ES-I3 (cell line): ENCODE measurements at regions not wholly inside any gene's neighbourhood (a gene's known extent, or its start where the extent isn't known, plus 50 kb on each side); places are given as distances from the start of the nearest gene placed in this dataset.

ENCODE experiments used
- H3K36me3 ChIP-seq: 2 replicates; pipeline ENCODE4 v1.6.1; 2013; ENCODE audit warnings: mild to moderate bottlenecking, low read length, control low read depth, moderate library complexity; ENCODE audit not compliant: insufficient read depth
- H3K4me1 ChIP-seq: 2 replicates; pipeline ENCODE4 v1.6.1; 2013; ENCODE audit warnings: mild to moderate bottlenecking, control low read depth, low read length; ENCODE audit not compliant: insufficient read depth
- H3K9ac ChIP-seq: 2 replicates; pipeline ENCODE4 v1.6.1; 2013; ENCODE audit warnings: low read depth, mild to moderate bottlenecking, low read length, moderate library complexity
- H3K9me3 ChIP-seq: 2 replicates; pipeline ENCODE4 v1.6.1; 2013; ENCODE audit warnings: mild to moderate bottlenecking, low read length, moderate library complexity; ENCODE audit not compliant: control insufficient read depth, insufficient read depth

- Histone ChIP-seq H3K36me3 (no peaks in the 10 kb centered on the region), H3K9me3 (no peaks in the 10 kb centered on the region; the same call in none of the 2 replicates), H3K4me1 (no peaks in the 10 kb centered on the region), H3K9ac (no peak overlapping the region)
Observed at GRCh38 chr11:92811341-92811740, 158.1 kb upstream of the MTNR1B start.

GRCh38 chr11:92812841-92813240 is 156.6 kb upstream of the MTNR1B start:
- no peaks in the 10 kb centered on the region; the same call in none of the 2 replicates for H3K9me3 ChIP-seq
- H3K4me1 ChIP-seq, result no peaks in the 10 kb centered on the region
- H3K9ac ChIP-seq, result no peak overlapping the region
- no peaks in the 10 kb centered on the region for H3K36me3 ChIP-seq

GRCh38 chr11:92819830-92820229 is 149.6 kb upstream of the MTNR1B start:
- H3K36me3 ChIP-seq, result no peaks in the 10 kb centered on the region
- no peaks in the 10 kb centered on the region for H3K4me1 ChIP-seq
- H3K9ac ChIP-seq, result no peak overlapping the region
- H3K9me3 ChIP-seq, result no peaks in the 10 kb centered on the region; the same call in 1 of the 2 replicates

DNA sequence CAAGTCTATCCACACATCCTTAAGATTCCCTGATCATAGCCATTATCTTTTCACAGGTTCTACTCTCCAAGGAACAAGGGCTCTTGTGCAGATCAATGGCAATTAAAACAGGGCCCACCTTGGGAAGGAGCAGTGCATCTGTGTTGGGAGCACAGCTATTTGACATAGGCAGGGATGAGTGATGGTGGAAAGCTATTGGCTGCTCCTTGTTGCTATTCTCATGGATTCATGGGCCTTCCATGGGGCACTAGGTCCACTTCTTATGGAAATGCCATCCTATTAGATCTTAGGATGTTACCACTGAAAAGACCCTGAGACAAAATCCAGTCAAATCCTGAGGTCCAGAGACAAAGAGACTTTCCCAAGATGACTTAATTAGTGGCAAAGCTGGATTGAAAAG is 148.6 kb upstream of the MTNR1B start:
- Histone ChIP-seq H3K36me3 (no peaks in the 10 kb centered on the region), H3K9me3 (no peaks in the 10 kb centered on the region), H3K9ac (no peak overlapping the region), H3K4me1 (no peaks in the 10 kb centered on the region)

DNA sequence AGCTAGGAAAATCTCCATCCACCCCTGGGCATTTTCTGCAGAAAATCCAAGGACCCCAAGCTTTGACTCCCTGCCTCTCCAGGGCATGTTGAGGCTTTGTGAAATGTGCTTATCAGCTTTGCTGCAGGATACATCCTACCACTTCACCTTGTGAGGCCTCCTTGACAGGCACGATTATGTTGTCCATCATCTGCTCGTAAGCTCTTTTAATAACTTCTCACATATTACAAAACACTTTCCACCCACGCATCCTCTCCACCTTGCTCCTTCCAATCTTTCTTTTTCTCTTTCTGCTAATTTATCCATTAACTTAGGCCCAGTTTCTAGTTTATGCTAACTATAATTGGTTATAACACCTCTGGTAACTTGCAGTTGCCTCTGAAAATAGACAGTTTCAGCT is 147.0 kb upstream of the MTNR1B start:
- Histone ChIP-seq H3K9me3 (no peaks in the 10 kb centered on the region), H3K4me1 (no peaks in the 10 kb centered on the region), H3K9ac (no peak overlapping the region), H3K36me3 (no peaks in the 10 kb centered on the region)

DNA sequence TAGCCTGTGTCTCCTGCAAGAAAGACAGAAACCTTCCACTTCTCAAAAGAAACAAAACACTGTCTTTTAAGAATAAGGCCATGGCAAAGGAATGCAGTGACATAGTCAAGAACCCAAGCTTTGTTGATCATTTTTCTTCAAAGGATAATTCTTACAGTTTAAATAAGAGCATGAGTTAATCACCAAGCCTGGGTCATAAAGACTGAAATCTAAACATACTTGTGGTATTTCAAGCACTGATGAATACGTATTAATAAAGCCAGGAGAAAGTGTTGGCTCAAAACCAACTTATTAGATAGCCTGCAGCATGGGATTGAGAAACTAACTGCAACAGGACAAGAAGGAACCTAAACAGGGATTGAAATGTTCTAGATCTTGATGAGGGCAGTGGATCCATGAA is 143.3 kb upstream of the MTNR1B start:
- no peaks in the 10 kb centered on the region for H3K9me3 ChIP-seq
- H3K4me1 ChIP-seq, result peaks cover 12% of the 10 kb centered on the region

GRCh38 chr11:92826603-92827002 is 142.8 kb upstream of the MTNR1B start:
- H3K36me3 ChIP-seq, result no peaks in the 10 kb centered on the region
- no peaks in the 10 kb centered on the region for H3K9me3 ChIP-seq
- no peak overlapping the region for H3K9ac ChIP-seq
- H3K4me1 ChIP-seq, result peaks cover 12% of the 10 kb centered on the region

More for the DNA sequence above, 143.3 kb upstream of the MTNR1B start:
- Histone ChIP-seq H3K9ac (no peak overlapping the region), H3K36me3 (no peaks in the 10 kb centered on the region)

GRCh38 chr11:92827132-92827531 is 142.3 kb upstream of the MTNR1B start:
- no peaks in the 10 kb centered on the region for H3K9me3 ChIP-seq
- no peak overlapping the region for H3K9ac ChIP-seq
- H3K36me3 ChIP-seq, result no peaks in the 10 kb centered on the region
- peaks cover 12% of the 10 kb centered on the region for H3K4me1 ChIP-seq

- H3K4me1 ChIP-seq, result peaks cover 12% of the 10 kb centered on the region
- H3K36me3 ChIP-seq, result no peaks in the 10 kb centered on the region
- H3K9me3 ChIP-seq, result no peaks in the 10 kb centered on the region
- no peak overlapping the region for H3K9ac ChIP-seq
Observed at GRCh38 chr11:92828556-92828955, 140.9 kb upstream of the MTNR1B start.

DNA sequence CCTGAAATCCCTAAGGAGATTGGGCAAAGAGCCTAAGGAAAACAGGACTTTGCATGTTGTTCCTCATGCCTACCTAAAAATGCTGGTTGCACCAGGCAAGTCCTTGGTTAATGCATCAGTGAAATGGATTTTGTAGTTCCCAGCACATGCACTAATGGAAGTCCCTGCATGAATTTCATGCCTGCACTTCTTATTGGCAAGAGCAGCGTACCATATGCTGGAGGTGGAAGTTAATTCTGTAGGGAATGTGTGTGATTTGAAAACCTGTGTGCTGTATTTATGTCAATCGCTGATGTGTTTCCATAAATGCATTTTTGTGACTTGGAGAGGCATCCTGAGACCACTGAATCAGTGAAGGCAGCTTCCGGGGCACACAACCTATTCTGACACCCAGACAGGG is 140.3 kb upstream of the MTNR1B start:
- Histone ChIP-seq H3K9me3 (no peaks in the 10 kb centered on the region), H3K9ac (no peak overlapping the region), H3K4me1 (peaks cover 12% of the 10 kb centered on the region)

DNA sequence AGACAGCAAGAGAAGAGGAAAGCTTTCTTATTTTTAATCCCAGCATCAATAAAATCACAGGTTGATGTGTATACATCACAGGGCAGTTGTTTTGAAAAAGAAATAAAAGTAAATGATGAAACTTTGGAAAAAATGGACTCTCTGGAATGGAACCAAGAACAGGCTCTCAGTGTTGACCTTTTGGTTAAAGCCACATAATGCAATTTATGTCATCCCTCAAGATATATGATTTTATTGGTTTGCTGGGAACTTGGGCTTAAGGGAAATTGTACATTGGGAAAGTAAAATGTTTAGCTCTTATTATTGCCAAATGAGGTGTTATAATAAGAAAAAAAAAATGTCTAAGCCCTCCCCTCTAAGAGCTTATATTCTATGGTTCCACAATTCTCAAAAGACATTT is 139.8 kb upstream of the MTNR1B start:
- H3K9me3 ChIP-seq, result no peaks in the 10 kb centered on the region

More for the DNA sequence above, 140.3 kb upstream of the MTNR1B start:
- H3K36me3 ChIP-seq, result no peaks in the 10 kb centered on the region

DNA sequence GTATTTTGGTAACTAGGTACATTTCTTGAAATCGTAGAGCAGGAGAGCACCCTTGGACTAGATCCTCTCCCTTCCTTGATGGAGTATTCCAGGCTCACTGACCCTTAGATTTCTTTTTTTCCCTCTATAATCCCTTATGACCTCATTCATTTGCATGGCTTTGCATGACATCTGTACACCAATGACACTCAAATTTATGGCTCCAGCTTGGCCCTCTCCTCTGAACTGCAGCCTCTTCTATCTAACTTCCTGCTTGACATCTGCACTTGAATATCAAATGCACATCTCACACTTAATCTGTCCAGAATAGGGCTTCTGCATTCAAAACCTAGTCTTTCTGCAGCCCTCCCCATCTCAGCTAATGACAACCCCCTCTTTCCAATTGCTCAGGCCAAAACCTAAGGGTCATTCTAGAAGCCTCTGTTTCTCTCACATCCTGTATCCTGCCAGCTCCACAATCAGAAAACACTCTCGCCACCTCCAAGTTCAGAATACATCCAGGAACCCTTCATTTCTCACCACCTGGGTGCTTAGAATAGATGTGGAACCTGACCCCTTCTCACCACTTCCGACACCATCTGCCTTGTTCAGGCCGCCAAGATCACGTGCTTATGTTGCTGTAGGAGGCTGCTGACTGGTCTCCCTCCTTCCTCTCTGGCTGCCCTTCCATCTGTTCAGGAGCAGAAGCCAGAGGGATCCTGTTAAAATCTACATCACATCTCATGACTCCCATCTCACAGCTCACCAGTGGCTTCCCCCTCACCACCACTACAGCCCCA is 138.9 kb upstream of the MTNR1B start:
- Histone ChIP-seq H3K9me3 (no peaks in the 10 kb centered on the region), H3K36me3 (no peaks in the 10 kb centered on the region), H3K9ac (no peak overlapping the region), H3K4me1 (peaks cover 12% of the 10 kb centered on the region)

More for the DNA sequence above, 139.8 kb upstream of the MTNR1B start:
- Histone ChIP-seq H3K4me1 (peaks cover 12% of the 10 kb centered on the region), H3K36me3 (no peaks in the 10 kb centered on the region), H3K9ac (no peak overlapping the region)

GRCh38 chr11:92834296-92835020 is 135.0 kb upstream of the MTNR1B start:
- H3K9ac ChIP-seq, result no peak overlapping the region
- H3K4me1 ChIP-seq, result 0 out of 2 replicates have a peak, but pooled peaks cover 8% of the 10 kb centered on the region
- H3K36me3 ChIP-seq, result no peaks in the 10 kb centered on the region
- H3K9me3 ChIP-seq, result no peaks in the 10 kb centered on the region

DNA sequence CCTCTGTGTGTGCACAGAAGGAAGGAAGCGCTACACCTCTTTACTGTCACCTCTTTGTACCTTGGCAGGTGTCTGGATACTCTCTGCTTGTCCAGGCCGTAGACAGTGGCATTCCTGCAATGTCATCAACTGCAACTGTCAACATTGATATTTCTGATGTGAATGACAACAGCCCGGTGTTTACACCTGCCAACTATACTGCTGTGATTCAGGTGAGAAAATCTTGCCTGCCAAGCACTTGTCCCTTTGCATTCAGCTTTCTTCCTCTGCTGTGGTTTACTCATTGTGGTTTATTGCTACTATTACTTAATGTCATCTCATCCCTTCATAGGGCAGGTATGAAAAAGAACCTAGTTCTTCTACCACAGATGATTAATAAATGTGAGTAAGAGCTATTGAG is 131.9 kb upstream of the MTNR1B start:
- Histone ChIP-seq H3K9me3 (no peaks in the 10 kb centered on the region), H3K9ac (no peak overlapping the region), H3K36me3 (0 out of 2 replicates have a peak, but pooled peaks cover 4% of the 10 kb centered on the region), H3K4me1 (0 out of 2 replicates have a peak, but pooled peaks cover 8% of the 10 kb centered on the region)
